GM12865 (cell line): ENCODE measurements at regions not wholly inside any gene's neighbourhood (a gene's known extent, or its start where the extent isn't known, plus 50 kb on each side); places are given as distances from the start of the nearest gene placed in this dataset.

ENCODE experiments used
- DNase-seq: peaks from one replicate; pipeline ENCODE4 v3.0.0; 2010; ENCODE audit warnings: low read depth
- H3K4me3 ChIP-seq: 2 replicates; pipeline ENCODE4 v1.5.1; 2011; ENCODE audit warnings: mild to moderate bottlenecking, low read depth, low read length, control low read depth
- TF ChIP-seq, protein P1 (sequence below): IDR thresholded peaks from 2 replicates; pipeline ENCODE4 v1.5.1; 2011; ENCODE audit warnings: low read length, control low read depth, low read depth, inconsistent platforms; ENCODE audit not compliant: insufficient read depth; ENCODE audit errors: missing control alignments

DNA sequence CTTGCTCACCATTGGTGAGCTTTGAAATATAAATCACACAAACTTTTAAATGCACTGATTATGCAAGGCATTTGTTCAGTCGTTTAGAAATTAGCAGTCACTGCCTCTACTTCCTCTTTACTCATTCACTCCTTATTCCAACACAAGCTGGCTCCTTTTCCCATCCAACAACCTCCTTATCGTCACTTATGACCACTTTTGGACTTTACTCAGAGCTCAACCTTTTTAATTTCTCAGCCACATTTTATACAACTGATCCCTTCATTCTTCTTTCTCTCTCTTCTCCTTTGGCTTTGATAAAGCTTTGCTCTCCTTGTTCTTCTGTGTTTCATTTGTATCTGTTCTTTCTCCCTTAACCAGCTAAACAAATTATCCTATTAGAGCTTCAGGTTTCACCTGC is 126.4 kb upstream of the PLEKHA5 start:
- TF ChIP-seq, protein P1, sequence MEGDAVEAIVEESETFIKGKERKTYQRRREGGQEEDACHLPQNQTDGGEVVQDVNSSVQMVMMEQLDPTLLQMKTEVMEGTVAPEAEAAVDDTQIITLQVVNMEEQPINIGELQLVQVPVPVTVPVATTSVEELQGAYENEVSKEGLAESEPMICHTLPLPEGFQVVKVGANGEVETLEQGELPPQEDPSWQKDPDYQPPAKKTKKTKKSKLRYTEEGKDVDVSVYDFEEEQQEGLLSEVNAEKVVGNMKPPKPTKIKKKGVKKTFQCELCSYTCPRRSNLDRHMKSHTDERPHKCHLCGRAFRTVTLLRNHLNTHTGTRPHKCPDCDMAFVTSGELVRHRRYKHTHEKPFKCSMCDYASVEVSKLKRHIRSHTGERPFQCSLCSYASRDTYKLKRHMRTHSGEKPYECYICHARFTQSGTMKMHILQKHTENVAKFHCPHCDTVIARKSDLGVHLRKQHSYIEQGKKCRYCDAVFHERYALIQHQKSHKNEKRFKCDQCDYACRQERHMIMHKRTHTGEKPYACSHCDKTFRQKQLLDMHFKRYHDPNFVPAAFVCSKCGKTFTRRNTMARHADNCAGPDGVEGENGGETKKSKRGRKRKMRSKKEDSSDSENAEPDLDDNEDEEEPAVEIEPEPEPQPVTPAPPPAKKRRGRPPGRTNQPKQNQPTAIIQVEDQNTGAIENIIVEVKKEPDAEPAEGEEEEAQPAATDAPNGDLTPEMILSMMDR = no peak

DNA sequence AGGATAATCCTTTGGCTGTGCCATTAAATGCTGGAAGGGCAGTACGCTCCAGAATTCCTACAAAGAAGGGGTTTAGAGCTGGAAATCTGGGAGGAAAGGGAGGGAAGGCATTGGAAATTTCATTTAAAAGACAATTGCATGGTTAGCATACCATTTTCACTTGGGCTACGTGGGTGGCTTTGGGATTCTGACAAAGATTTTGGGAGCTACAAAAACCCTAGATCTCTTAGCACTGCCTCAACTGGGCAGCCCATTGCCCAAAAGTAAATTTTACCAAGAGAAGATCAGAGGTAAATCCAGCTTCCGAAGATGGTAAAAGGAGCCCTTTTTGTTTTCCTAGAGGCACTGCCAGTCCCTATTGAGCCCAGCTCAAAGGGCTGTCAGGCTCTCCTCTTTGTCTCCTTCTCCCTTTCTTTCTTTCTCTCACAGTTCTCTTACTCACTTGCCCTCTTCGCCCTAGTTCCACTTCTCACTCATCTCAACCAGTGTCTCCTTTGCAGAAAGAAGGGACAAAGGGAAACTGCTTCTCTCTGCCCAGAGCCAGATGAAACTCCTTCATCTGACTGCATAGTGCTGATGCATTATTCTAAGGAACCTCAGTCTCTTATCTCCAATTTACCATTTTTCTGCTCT is 125.4 kb upstream of the PLEKHA5 start:
- H3K4me3 ChIP-seq = no peak overlapping the region
- TF ChIP-seq, protein P1 = no peak
- no peak for DNase-seq

More for the DNA sequence above, 126.4 kb upstream of the PLEKHA5 start:
- no peak overlapping the region for H3K4me3 ChIP-seq
- DNase-seq = no peak

DNA sequence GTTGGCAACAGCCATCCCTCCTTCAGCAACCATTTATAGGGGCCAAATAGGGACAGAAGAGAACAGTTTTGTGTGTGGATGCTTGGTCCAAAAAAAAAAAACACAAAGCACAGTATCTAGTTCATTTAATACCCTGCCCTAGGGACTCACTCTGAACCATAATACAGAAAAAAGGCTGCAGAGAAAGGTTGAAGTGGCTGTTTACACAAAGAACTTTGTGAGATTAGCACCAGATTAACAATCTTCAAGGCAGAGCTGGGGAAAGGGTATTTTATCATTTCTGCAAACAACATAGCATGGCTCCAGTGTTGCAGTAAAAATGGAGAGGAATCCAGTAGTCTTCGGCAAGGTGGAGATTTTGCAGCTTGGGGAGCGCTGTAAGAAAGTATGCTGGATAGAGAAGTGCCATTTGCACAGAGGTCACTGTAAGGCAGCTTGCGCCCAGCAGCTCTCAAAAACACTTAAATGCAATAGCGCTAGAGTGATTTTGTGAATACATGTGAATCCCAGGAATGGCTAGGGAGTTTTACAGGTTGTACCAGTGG is 124.2 kb upstream of the PLEKHA5 start:
- DNase-seq = no peak
- no peak overlapping the region for H3K4me3 ChIP-seq
- TF ChIP-seq, protein P1 = no peak

DNA sequence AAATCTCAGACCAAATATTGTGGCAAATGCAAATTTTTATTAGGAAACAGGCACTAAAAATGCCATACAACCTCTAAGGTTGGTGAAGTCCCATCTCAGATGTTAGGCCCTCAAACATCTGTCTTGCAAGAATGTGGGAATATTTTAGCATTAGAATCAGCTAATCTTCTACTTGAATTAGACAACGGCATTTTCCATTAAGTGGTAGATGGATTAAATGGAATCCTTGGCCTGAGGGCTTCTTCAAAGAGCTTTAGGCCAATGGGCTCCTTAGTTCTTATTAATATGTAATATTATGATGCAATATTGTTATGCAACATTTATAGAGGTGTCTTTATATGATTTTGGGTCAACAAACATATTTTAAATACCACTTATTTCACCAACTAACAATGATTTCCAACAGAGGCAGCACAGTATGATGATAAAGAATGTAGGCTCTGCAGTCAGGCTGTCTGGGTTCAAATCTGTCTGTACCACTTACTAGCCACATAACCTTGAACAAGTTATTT is 122.9 kb upstream of the PLEKHA5 start:
- no peak for DNase-seq
- H3K4me3 ChIP-seq = no peak overlapping the region
- TF ChIP-seq, protein P1 = no peak

DNA sequence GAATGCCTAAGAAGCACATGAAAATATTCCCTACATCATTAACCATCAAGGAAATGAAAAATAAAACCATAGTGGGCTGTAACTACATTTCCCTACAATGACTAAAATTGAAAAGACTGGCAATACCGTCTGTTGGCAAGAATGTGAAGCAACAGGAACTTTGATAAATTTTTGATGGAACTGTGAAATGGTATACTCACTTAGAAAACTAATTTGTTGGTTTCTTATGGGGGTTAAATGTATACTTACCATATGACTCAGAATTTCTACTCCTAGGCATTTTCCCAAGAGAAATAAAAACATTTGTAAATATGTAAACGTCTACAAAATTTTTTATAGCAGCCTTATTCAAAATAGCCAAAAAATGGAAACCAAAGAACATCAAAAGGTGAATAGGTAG is 121.4 kb upstream of the PLEKHA5 start:
- no peak overlapping the region for H3K4me3 ChIP-seq
- DNase-seq = no peak
- TF ChIP-seq, protein P1 = no peak

DNA sequence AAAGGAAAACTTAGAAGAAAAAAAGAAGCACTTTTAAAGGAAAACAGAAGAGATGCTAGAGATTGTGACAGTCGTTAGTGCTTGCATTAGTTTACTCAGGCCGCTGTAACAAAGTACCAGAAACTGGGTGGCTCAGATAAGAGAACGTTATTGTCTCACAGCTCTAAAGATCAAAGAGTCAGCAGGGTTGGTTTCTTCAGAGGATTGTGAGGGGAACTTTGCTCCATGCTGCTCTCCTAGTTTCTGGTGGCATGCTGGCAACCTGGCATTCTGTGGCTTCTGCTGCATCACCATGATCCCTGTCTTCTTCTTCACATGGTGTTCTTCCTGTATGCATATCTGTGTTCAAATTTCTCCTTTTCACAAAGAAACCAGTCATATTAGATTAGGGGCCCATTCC is 119.4 kb upstream of the PLEKHA5 start:
- H3K4me3 ChIP-seq = no peak overlapping the region
- DNase-seq = no peak
- TF ChIP-seq, protein P1 = no peak

DNA sequence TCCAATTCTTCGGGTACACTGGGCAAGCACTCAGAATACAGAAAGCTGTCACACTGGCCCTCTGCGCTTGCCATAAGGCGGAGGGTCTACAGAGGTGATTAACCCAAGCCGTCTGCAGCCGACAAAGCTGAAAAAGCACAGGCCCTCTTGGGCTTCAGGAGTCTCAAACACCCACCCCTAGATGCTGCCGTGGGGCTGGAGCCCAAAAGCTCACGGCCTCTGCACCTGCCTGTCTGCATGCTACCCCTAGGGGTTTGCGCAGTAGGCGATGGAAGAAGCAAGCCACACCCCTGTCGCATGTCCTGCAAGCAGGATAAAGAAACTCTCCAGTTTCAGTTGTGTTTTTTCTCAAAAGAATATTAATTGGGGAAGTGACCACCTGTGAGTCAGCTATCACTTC is 118.8 kb upstream of the PLEKHA5 start:
- TF ChIP-seq, protein P1 = no peak
- no peak overlapping the region for H3K4me3 ChIP-seq
- peak; percentile 5 for DNase-seq
